ENCODE measurements at regions not wholly inside any gene's neighbourhood (a gene's known extent, or its start where the extent isn't known, plus 50 kb on each side); places are given as distances from the start of the nearest gene placed in this dataset.

- H3K36me3 Mint-ChIP-seq (ENCODE audit: insufficient read depth, unreplicated experiment) = no peaks in the 10 kb centered on the region
- TF ChIP-seq CTCF (IDR thresholded peaks at IDR 0.05; ENCODE audit: insufficient read depth in 1 of 2, low read depth in 1 of 2, low read length in 1 of 2, severe bottlenecking in 1 of 2, unreplicated experiment in 1 of 2) = no peak
- no peaks in the 10 kb centered on the region for H3K4me1 ChIP-seq
- H3K9me3 ChIP-seq = peaks cover 1% of the 10 kb centered on the region; the same call in 1 of the 2 replicates
- H3K27ac Mint-ChIP-seq (ENCODE audit: unreplicated experiment) = no peak overlapping the region
- H3K36me3 ChIP-seq (ENCODE audit: control insufficient read depth, insufficient read depth, low read length) = no peaks in the 10 kb centered on the region
- H3K27me3 Mint-ChIP-seq (ENCODE audit: insufficient read depth, unreplicated experiment) = peaks cover 5% of the 10 kb centered on the region
- no peak overlapping the region for H3K4me3 ChIP-seq (ENCODE audit: low read depth, low read length)
- no peaks in the 10 kb centered on the region for H3K4me1 Mint-ChIP-seq (ENCODE audit: low read depth, unreplicated experiment)
- DNase-seq = no peak
- H3K9me3 Mint-ChIP-seq (ENCODE audit: unreplicated experiment) = no peaks in the 10 kb centered on the region
- H3K4me3 Mint-ChIP-seq (ENCODE audit: unreplicated experiment) = no peak overlapping the region
- intact Hi-C loops (cut with micrococcal nuclease; ENCODE audit: unreplicated experiment) = no loop called here
- POLR2A ChIA-PET = no interaction called here
- CTCF ChIA-PET = interaction anchor here (0.7 kb wide), 1 partner anchor 422 kb away, joined by 4 read pairs; no protein-coding TSS in a partner anchor
- H3K27me3 ChIP-seq (replicated peaks; ENCODE audit: control insufficient read depth, insufficient read depth, low read length) = no peaks in the 10 kb centered on the region
- BruUV-seq (replicated peaks) = no TSS peak
Observed at GRCh38 chr6:159564456-159564855, 128.6 kb downstream of the SOD2 start.

GRCh38 chr6:159557031-159557430 lies 136.0 kb downstream of the SOD2 start:
- no peaks in the 10 kb centered on the region for H3K36me3 Mint-ChIP-seq (ENCODE audit: insufficient read depth, unreplicated experiment)
- peaks cover 16% of the 10 kb centered on the region for H3K27me3 Mint-ChIP-seq (ENCODE audit: insufficient read depth, unreplicated experiment)
- ChIA-PET POLR2A (no interaction called here), CTCF (interaction anchor here (1.1 kb wide), 1 partner anchor 34 kb away, joined by 3 read pairs; no protein-coding TSS in a partner anchor)
- TF ChIP-seq CTCF (IDR thresholded peaks at IDR 0.05; ENCODE audit: insufficient read depth in 1 of 2, low read depth in 1 of 2, low read length in 1 of 2, severe bottlenecking in 1 of 2, unreplicated experiment in 1 of 2) = no peak
- H3K4me1 ChIP-seq = no peaks in the 10 kb centered on the region
- no peaks in the 10 kb centered on the region; the same call in 1 of the 2 replicates for H3K27me3 ChIP-seq (replicated peaks; ENCODE audit: control insufficient read depth, insufficient read depth, low read length)
- no TSS peak for BruUV-seq (replicated peaks)
- H3K4me3 ChIP-seq (ENCODE audit: low read depth, low read length) = no peak overlapping the region
- intact Hi-C loops (cut with micrococcal nuclease; ENCODE audit: unreplicated experiment) = no loop called here
- no peak for DNase-seq
- H3K36me3 ChIP-seq (ENCODE audit: control insufficient read depth, insufficient read depth, low read length) = no peaks in the 10 kb centered on the region
- H3K9me3 ChIP-seq = no peaks in the 10 kb centered on the region; the same call in 1 of the 2 replicates
- no peaks in the 10 kb centered on the region for H3K9me3 Mint-ChIP-seq (ENCODE audit: unreplicated experiment)
- no peak overlapping the region for H3K4me3 Mint-ChIP-seq (ENCODE audit: unreplicated experiment)
- no peaks in the 10 kb centered on the region for H3K4me1 Mint-ChIP-seq (ENCODE audit: low read depth, unreplicated experiment)
- H3K27ac Mint-ChIP-seq (ENCODE audit: unreplicated experiment) = no peak overlapping the region

GRCh38 chr6:159555082-159555875 lies 137.8 kb downstream of the SOD2 start:
- Histone ChIP-seq H3K27me3 (replicated peaks; ENCODE audit: control insufficient read depth, insufficient read depth, low read length) (no peaks in the 10 kb centered on the region; the same call in 1 of the 2 replicates), H3K9me3 (no peaks in the 10 kb centered on the region; the same call in 1 of the 2 replicates), H3K36me3 (ENCODE audit: control insufficient read depth, insufficient read depth, low read length) (no peaks in the 10 kb centered on the region), H3K4me1 (no peaks in the 10 kb centered on the region), H3K4me3 (ENCODE audit: low read depth, low read length) (no peak overlapping the region)
- Mint-ChIP-seq H3K4me1 (ENCODE audit: low read depth, unreplicated experiment) (no peaks in the 10 kb centered on the region), H3K27me3 (ENCODE audit: insufficient read depth, unreplicated experiment) (peaks cover 21% of the 10 kb centered on the region), H3K36me3 (ENCODE audit: insufficient read depth, unreplicated experiment) (no peaks in the 10 kb centered on the region), H3K27ac (ENCODE audit: unreplicated experiment) (no peak overlapping the region), H3K9me3 (ENCODE audit: unreplicated experiment) (peaks cover 6% of the 10 kb centered on the region), H3K4me3 (ENCODE audit: unreplicated experiment) (no peak overlapping the region)
- ChIA-PET POLR2A (no interaction called here), CTCF (no interaction called here)
- no peak for TF ChIP-seq CTCF (IDR thresholded peaks at IDR 0.05; ENCODE audit: insufficient read depth in 1 of 2, low read depth in 1 of 2, low read length in 1 of 2, severe bottlenecking in 1 of 2, unreplicated experiment in 1 of 2)
- no TSS peak for BruUV-seq (replicated peaks)
- intact Hi-C loops (cut with micrococcal nuclease; ENCODE audit: unreplicated experiment) = no loop called here
- DNase-seq = no peak

Data from Caco-2 (cell line).